Mucosa of stomach (tissue), 1 donor: ENCODE measurements at regions not wholly inside any gene's neighbourhood (a gene's known extent, or its start where the extent isn't known, plus 50 kb on each side); places are given as distances from the start of the nearest gene placed in this dataset.

Experiments
- H3K27me3 ChIP-seq: one replicate; pipeline ENCODE4 v1.7.0; 2013; ENCODE audit warnings: mild to moderate bottlenecking, low read length; ENCODE audit not compliant: control insufficient read depth, insufficient read depth
- H3K36me3 ChIP-seq: one replicate; pipeline ENCODE4 v1.7.0; 2013; ENCODE audit warnings: low read length; ENCODE audit not compliant: control insufficient read depth, insufficient read depth
- H3K4me1 ChIP-seq: one replicate; pipeline ENCODE4 v1.7.0; 2013; ENCODE audit warnings: mild to moderate bottlenecking, low read length; ENCODE audit not compliant: control insufficient read depth, insufficient read depth
- H3K4me3 ChIP-seq: one replicate; pipeline ENCODE4 v1.7.0; 2013; ENCODE audit warnings: low read length
- H3K9ac ChIP-seq: one replicate; pipeline ENCODE4 v1.7.0; 2013; ENCODE audit warnings: mild to moderate bottlenecking, low read length, moderate library complexity
- H3K9me3 ChIP-seq: one replicate; pipeline ENCODE4 v1.7.0; 2013; ENCODE audit warnings: mild to moderate bottlenecking, low read length, moderate library complexity; ENCODE audit not compliant: control insufficient read depth
- donor health status: Pancreatic carcinoma.

DNA sequence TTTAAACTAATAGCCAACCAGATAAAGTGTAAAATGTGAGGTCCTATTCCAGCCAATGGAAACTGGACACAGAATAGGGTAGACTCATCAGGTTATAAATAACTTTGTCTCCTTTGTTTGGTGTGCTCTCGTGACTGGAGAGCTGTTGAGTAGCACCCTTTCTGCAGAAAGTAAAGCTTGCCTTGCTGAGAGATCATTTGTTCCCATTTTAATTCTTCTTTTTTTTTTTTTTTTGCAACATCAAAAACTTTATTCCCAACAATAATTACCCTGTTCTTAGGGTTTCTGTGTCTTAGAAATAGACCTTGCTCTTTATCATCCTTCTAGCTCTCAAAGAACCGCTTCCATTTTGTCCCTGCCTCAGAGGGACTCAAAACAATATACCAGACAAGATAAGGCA is 220.4 kb downstream of the FAM76B start:
- Histone ChIP-seq H3K9me3 (no peaks in the 10 kb centered on the region), H3K36me3 (no peaks in the 10 kb centered on the region), H3K4me3 (no peak overlapping the region), H3K27me3 (no peaks in the 10 kb centered on the region), H3K9ac (no peak overlapping the region), H3K4me1 (no peaks in the 10 kb centered on the region)

DNA sequence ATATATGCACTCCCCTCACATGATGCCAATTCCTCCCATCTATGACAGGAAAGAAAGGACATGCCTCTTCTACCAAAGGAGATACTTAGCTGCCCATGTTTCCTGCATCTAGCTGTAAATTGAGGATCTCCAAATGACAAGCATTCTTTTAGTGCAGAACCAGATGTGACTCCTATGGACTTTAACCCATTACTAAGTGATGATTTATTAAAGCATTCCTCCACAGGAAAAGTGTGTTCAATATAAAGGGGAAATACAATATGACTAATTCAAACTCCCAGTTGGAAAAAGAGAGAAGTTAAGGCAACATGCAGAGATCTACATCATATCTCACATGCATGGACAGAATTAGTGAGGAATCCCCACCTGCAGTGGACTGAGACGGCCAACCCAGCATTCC is 221.3 kb downstream of the FAM76B start:
- Histone ChIP-seq H3K36me3 (no peaks in the 10 kb centered on the region), H3K4me1 (no peaks in the 10 kb centered on the region), H3K27me3 (no peaks in the 10 kb centered on the region), H3K4me3 (no peak overlapping the region), H3K9ac (no peak overlapping the region), H3K9me3 (no peaks in the 10 kb centered on the region)

DNA sequence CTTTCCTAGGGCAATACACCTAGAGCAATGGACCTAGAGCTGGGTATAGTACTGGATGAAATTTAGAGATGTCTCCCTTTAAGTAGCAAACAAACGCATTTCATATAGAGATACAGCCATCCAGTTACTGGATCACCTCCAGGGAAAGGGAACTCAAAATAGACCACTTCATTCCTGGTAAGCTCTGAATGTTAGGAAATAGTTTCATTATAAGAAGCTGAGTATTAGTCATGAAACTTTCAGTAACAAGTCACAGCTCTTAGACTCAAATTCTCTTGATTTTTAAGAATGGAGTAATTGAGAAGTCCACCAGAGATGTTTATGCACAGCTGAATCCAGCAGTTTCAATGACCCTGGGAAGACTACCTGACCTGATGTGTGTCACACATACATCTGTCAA is 221.9 kb downstream of the FAM76B start:
- Histone ChIP-seq H3K36me3 (no peaks in the 10 kb centered on the region), H3K9ac (no peak overlapping the region), H3K9me3 (no peaks in the 10 kb centered on the region), H3K27me3 (no peaks in the 10 kb centered on the region), H3K4me3 (no peak overlapping the region), H3K4me1 (no peaks in the 10 kb centered on the region)

DNA sequence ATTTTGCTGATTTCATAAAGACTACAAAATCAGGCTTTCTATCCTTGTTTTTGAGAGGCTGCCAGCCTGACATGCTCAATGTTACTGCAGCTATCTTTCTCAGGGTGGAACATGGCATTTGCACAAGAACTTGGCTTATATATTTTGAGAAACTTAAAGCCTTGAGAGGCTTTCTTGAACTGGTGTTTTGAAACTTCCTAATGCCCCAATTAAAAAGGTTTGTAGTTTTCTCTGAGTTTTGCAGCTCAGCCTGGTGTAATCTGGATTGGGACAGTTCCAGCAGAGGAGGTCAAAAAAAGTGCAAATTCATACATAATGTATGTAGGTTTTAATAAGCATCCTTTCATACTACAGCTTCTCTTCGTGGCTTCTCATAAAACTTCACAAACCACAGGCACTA is 223.4 kb downstream of the FAM76B start:
- H3K9me3 ChIP-seq: no peaks in the 10 kb centered on the region
- no peaks in the 10 kb centered on the region for H3K4me1 ChIP-seq
- no peak overlapping the region for H3K9ac ChIP-seq
- no peaks in the 10 kb centered on the region for H3K27me3 ChIP-seq
- no peak overlapping the region for H3K4me3 ChIP-seq
- no peaks in the 10 kb centered on the region for H3K36me3 ChIP-seq

DNA sequence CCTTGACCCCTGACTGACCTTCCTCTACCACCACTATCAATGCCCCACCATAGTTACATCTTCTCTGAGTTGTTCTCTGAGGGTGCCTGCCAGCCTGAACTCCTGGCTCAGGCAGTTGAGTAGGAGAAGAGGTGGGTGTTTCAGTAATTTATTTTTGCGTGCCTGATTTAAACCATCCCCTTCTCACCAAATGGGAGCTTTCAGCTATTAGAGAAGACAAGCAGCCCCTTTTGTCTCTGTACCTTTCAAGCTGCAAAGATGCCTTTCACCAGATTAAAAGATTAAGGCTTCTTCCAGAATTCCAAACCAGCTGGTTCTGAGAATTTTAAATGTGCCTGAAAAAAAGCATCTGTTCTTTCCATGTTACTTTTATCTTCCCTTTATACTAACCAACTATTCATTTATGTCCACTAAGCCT is 223.8 kb downstream of the FAM76B start:
- H3K9ac ChIP-seq: no peak overlapping the region
- H3K4me1 ChIP-seq: no peaks in the 10 kb centered on the region
- no peaks in the 10 kb centered on the region for H3K27me3 ChIP-seq

DNA sequence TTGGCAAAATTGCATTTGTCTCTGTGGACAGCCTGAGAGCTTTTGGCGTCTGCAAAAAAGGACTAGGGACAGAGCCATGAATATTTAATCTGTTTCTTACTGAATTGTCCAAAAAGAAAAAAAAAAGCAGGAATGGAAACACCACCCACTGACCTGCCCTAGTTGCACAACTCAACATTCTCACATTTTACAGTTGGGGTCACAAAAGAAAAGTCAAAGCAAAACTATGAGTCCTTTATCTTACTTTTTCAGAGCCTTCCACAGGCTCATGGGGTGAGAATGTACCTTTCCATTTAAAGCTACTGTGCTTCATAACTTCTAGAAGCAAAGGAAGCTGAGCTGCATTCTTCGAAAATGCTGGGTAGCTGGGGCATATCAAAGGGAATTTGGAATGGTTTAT is 225.7 kb downstream of the FAM76B start:
- H3K4me1 ChIP-seq: no peaks in the 10 kb centered on the region
- no peaks in the 10 kb centered on the region for H3K36me3 ChIP-seq
- no peaks in the 10 kb centered on the region for H3K9me3 ChIP-seq
- no peaks in the 10 kb centered on the region for H3K27me3 ChIP-seq
- no peak overlapping the region for H3K9ac ChIP-seq
- H3K4me3 ChIP-seq: no peak overlapping the region

More for the DNA sequence above, 223.8 kb downstream of the FAM76B start:
- H3K4me3 ChIP-seq: no peak overlapping the region
- H3K9me3 ChIP-seq: no peaks in the 10 kb centered on the region
- no peaks in the 10 kb centered on the region for H3K36me3 ChIP-seq

DNA sequence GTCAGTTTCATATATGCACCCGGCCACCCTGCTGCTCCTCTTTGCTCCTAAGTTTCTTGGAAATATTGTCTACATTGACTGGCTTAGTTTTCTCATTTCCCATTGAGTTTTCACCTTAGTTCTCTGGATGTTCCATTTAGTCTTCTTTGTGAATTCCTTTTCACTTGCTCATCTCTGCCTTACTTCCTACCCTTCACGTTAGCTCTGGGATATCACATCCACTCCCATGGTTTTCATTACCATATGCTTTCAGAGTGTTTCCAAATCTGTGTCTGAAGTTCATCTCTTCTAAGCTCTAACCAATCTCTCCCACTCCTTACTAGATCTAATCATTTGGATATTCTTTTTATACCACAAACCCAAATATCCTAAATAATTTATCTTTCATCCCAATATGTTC is 226.4 kb downstream of the FAM76B start:
- H3K27me3 ChIP-seq: no peaks in the 10 kb centered on the region
- no peak overlapping the region for H3K9ac ChIP-seq
- H3K9me3 ChIP-seq: no peaks in the 10 kb centered on the region
- H3K36me3 ChIP-seq: no peaks in the 10 kb centered on the region
- no peak overlapping the region for H3K4me3 ChIP-seq
- H3K4me1 ChIP-seq: no peaks in the 10 kb centered on the region

DNA sequence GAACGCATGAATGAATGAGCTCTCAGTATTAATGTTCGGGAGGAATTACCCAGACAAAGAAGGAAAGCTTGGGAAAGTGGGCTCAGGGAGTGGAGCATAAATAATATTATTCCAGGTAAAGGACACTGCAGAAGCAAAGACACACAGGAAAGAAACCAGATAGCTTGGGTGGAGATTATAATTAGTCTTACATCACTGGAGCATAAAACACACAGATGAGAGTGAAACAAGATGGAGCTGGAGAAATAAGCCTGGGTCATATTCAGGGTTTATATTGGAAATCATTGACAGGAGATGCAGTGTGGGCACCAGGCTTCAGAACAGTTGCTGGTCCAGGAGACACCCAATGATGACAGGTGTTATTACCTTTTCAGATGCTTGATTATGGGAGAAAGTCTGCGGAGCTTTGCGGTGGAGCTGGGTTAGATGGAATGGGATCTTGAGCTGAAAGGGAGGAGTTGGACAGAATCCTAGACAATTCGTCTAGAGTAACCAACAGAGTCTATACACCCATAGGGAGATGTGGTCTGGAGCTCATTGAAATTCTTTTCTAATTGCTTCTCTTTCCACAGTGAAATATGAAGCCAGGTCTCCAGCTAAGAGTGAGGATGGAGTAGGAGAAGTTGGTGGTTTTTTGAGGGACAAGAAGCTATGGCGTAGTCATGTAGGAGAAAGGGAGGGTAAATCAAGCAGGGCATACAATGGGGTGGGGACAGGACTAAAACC is 227.2 kb downstream of the FAM76B start:
- Histone ChIP-seq H3K36me3 (no peaks in the 10 kb centered on the region), H3K9ac (no peak overlapping the region), H3K4me1 (no peaks in the 10 kb centered on the region), H3K27me3 (no peaks in the 10 kb centered on the region), H3K9me3 (no peaks in the 10 kb centered on the region), H3K4me3 (no peak overlapping the region)

DNA sequence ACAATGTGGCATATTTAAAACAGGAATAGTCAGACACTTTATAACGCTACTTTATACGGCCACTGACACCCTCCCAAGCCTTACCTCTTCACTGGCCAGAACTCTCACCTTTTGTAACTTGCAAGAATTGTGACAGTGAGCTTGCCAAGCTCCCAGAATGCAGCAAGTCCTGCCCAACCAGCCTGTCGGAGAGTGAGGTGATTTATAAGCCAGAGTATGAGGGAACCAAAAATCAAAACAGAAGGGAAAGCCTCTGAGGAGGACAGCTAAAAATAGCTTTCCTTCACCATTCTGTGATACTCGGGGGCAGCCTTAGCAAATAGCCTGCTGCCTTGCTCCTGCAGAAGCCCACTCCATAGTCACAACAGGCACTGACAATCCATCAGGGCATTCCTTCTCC is 229.7 kb downstream of the FAM76B start:
- Histone ChIP-seq H3K27me3 (no peaks in the 10 kb centered on the region), H3K9ac (no peak overlapping the region), H3K4me3 (no peak overlapping the region), H3K4me1 (no peaks in the 10 kb centered on the region), H3K36me3 (no peaks in the 10 kb centered on the region), H3K9me3 (no peaks in the 10 kb centered on the region)

DNA sequence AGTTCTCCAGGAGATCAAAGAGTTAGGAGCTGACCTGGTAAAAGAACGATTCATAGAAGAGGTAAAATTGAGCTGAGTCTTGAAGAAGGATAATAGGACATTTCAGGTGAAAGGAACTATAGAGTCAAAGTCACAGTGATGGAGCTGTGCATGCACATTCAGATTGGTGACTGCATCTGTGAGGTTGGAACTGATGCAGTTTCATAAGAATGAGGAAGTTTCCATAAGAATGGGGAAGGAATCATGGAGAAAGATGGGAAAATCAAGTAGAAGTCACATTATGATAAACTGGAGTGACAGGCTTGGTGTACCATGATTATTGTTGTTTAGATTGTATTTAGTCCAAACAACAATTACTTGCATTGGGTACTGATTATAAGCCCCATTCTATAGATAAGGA is 232.2 kb downstream of the FAM76B start:
- H3K4me1 ChIP-seq: no peaks in the 10 kb centered on the region
- H3K27me3 ChIP-seq: no peaks in the 10 kb centered on the region
- H3K9me3 ChIP-seq: no peaks in the 10 kb centered on the region
- H3K36me3 ChIP-seq: no peaks in the 10 kb centered on the region
- H3K9ac ChIP-seq: no peak overlapping the region
- H3K4me3 ChIP-seq: no peak overlapping the region

DNA sequence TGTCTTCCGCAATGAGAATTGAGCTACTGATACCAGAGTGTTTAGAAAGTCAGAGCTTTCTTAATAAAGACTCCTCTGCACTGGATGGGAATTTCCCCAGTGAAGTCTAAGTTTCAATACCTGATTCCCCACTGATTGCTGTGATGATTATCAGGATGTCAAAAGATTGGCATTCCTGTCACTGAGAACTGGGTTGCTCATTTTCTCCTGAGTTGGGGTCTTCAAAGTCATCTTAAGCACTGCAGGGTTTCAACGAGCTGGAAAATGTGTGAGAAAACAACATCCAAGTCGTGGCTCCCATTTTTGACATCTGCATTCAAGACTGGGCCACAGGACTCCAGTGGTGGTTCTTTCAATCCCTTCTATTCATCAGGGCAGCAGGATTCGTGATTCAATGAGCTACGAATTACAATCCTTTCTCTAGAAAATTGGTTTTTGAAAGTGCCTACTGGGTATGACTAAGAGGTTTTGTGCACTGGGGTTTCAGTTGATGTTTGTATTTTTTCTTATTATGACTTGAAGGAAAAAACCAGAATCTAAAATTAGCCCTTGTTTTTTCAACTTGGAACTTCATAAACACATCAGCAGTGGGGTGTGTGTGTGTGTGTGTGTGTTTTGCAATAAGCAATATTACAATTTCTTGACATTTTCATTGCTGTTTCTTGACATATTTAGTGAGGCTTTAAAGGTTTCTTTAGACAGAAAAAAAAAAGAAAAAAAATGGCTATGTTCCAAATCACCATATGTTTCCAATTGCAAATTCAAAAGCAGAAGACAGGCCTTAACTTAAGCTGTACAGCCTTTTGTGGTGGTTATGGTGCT is 233.0 kb downstream of the FAM76B start:
- Histone ChIP-seq H3K4me3 (no peak overlapping the region), H3K9me3 (no peaks in the 10 kb centered on the region), H3K27me3 (no peaks in the 10 kb centered on the region), H3K9ac (no peak overlapping the region), H3K4me1 (no peaks in the 10 kb centered on the region), H3K36me3 (no peaks in the 10 kb centered on the region)

DNA sequence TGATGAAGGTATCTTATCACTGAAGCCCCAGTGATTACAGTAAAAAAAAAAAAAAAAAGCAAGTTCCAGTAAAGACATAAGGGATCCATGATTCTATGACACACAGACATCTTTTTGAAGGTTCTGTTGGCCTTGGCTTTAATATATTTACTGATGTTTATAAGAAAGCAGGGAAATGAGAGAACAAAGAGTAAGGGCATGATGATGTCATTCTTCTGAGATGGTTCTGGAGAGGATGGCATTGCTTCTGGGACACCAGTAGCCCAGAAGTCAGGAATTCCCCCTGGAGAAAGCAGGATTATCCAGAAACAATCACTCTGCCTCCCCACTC is 233.6 kb downstream of the FAM76B start:
- Histone ChIP-seq H3K36me3 (no peaks in the 10 kb centered on the region), H3K9me3 (no peaks in the 10 kb centered on the region), H3K9ac (no peak overlapping the region), H3K4me1 (no peaks in the 10 kb centered on the region), H3K27me3 (no peaks in the 10 kb centered on the region), H3K4me3 (no peak overlapping the region)
